DMS53 treated with DMSO at 0.1 percent for 48 hours (cell line): ENCODE measurements at regions not wholly inside any gene's neighbourhood (a gene's known extent, or its start where the extent isn't known, plus 50 kb on each side); places are given as distances from the start of the nearest gene placed in this dataset.

Source experiments
- DNase-seq: peaks from one replicate; lab custom pipeline; 2025; ENCODE audit not compliant: unreplicated experiment; lab: John Stamatoyannopoulos, UW

- DNase-seq, result no peak
These were observed 477.7 kb downstream of the TBC1D22A start for GRCh38 chr22:47240116-47240515.

- no peak for DNase-seq
These were observed 477.0 kb downstream of the TBC1D22A start for GRCh38 chr22:47239474-47239860.

GRCh38 chr22:47238690-47239473 is 476.4 kb downstream of the TBC1D22A start:
- no peak for DNase-seq

GRCh38 chr22:47237890-47238480 is 475.5 kb downstream of the TBC1D22A start:
- DNase-seq, result no peak

DNA sequence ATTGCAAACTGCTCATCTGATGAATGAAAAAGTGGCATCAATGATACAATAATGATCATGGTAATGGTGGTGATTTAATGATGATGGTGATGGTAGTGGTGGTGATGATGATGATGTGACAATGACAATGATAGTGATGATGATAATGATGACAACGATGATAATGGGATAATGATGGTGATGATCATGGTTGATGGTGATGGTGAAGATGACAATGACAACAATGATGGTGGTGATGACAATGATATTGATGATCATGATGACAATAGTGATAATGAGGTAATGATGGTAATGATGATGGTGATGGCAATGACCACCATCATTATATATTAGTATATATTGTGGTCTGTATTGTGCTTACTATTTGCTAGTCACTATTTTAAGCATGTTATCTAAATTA is 474.3 kb downstream of the TBC1D22A start:
- DNase-seq, result no peak

GRCh38 chr22:47236161-47236560 is 473.7 kb downstream of the TBC1D22A start:
- DNase-seq, result no peak

- no peak for DNase-seq
These were observed 471.1 kb downstream of the TBC1D22A start for GRCh38 chr22:47233316-47234243.

- no peak for DNase-seq
These were observed 470.3 kb downstream of the TBC1D22A start for GRCh38 chr22:47232753-47233152.

DNA sequence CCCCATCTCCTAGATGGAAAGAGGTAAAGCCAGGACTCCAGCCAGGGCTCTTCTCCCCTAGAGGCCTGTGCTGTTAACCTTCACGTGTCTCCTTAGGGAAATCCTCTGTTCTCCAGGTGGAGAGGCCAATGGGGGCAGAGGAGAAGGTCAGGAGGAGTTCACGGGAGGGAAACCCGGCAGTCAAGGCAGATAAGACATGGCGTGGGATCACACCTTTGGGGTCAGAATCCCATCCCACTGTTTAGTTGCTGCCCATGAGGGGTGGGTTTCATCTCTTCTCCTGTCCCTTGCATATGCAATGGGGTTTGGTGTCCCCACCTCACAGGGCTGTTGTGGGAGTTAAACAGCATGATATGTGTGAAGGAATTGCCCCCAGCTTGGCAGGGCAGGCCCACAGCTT is 469.7 kb downstream of the TBC1D22A start:
- DNase-seq, result no peak

- DNase-seq, result no peak
These were observed 469.3 kb downstream of the TBC1D22A start for GRCh38 chr22:47231759-47232158.

DNA sequence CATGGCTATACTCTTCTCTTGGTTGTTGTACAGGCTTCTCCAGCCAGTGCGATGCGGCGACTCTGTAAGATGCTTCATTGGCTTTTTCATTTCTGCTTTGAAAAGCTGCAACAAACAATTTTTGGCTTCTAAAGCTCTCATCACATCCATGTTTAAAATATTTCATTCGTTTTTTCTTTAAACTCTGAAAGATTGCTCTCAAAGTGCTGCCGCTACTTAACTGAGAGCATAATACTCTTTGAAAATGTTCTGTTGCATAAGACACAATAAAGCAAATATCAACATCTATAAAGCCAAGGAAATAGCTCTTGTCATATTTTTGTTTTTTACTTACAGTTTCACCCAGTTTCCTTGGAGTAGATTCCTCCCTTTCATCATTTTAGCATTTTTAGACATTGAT is 468.3 kb downstream of the TBC1D22A start:
- no peak for DNase-seq

- no peak for DNase-seq
These were observed 467.8 kb downstream of the TBC1D22A start for GRCh38 chr22:47230251-47230650.

GRCh38 chr22:47228767-47229166 is 466.3 kb downstream of the TBC1D22A start:
- no peak for DNase-seq

- DNase-seq, result no peak
These were observed 463.6 kb downstream of the TBC1D22A start for GRCh38 chr22:47225931-47226633.

GRCh38 chr22:47225080-47225930 is 462.9 kb downstream of the TBC1D22A start:
- no peak for DNase-seq
